GM12878 (cell line): ENCODE measurements at regions not wholly inside any gene's neighbourhood (a gene's known extent, or its start where the extent isn't known, plus 50 kb on each side); places are given as distances from the start of the nearest gene placed in this dataset.
"Not testable (repeated sequence)": the region's sequence is repeated elsewhere in the genome, so short reads cannot be mapped to it uniquely, and the experiment has no call there.

ENCODE experiments used
- ATAC-seq: fragments of 200-7000 bp; cut with Tn5 transposase; 3 replicates; pipeline ENCODE4 v1.9.1; 2020; ENCODE audit warnings: mild to moderate bottlenecking, moderate library complexity
- BruUV-seq: library from RNA; stranded (reverse); fragments of 400-500 nt; replicated peaks from 2 replicates; lab custom pipeline; 2021; lab: Mats Ljungman, UMichigan
- CTCF ChIA-PET: fragments of 300-600 bp; sonication (Branson Sonifier 250); formaldehyde crosslinking; extraction: SDS; loops from one replicate; lab custom pipeline; 2021; ENCODE audit warnings: inconsistent platforms; lab: Yijun Ruan, JAX
- POLR2A ChIA-PET: fragments of 350-600 bp; formaldehyde crosslinking; extraction: SDS; loops from one replicate; lab custom pipeline; 2021; ENCODE audit warnings: inconsistent platforms; lab: Charles Lee
- RAD21 ChIA-PET: fragments of 300-600 bp; sonication (Branson Sonifier 250); formaldehyde crosslinking; loops from one replicate; lab custom pipeline; 2023; ENCODE audit warnings: antibody characterized with exemption; ENCODE audit not compliant: unreplicated experiment; lab: Charles Lee
- SMC1A ChIA-PET: fragments of 300-600 bp; sonication (Branson Sonifier 250); formaldehyde crosslinking; loops from one replicate; lab custom pipeline; 2023; ENCODE audit not compliant: unreplicated experiment, uncharacterized antibody; lab: Charles Lee
- DNase-seq: peaks from one replicate; pipeline ENCODE4 v3.0.0-alpha.2; 2011; ENCODE audit warnings: low read depth, low spot score
- FAIRE-seq: peaks from 3 replicates; lab custom pipeline; 2011; peaks lifted over from hg19 to GRCh38; lab: Jason Lieb, UNC
- H2AFZ ChIP-seq: 2 replicates; pipeline ENCODE4 v1.6.0; 2011; ENCODE audit warnings: low read depth, low read length, control low read depth; ENCODE audit not compliant: control insufficient read depth
- H3K27ac ChIP-seq: 2 replicates; pipeline ENCODE4 v1.5.1; 2011; ENCODE audit warnings: control low read depth; ENCODE audit not compliant: control insufficient read depth, insufficient read depth
- H3K27me3 ChIP-seq, 2 experiments: replicated peaks in 1 of 2; 2 replicates each; pipeline versions ENCODE4 v1.6.0 to v1.6.1; 2011; ENCODE audit warnings: low read length in 1 of 2; ENCODE audit not compliant: control insufficient read depth in 2 of 2, insufficient read depth in 2 of 2
- H3K36me3 ChIP-seq, 2 experiments: 2 replicates each; pipeline ENCODE4 v1.5.1; 2011; ENCODE audit warnings: low read length in 1 of 2; ENCODE audit not compliant: control insufficient read depth in 2 of 2, insufficient read depth in 2 of 2
- H3K4me1 ChIP-seq: 2 replicates; pipeline ENCODE4 v1.6.1; 2011; ENCODE audit warnings: mild to moderate bottlenecking, low read length, moderate library complexity, mixed read lengths; ENCODE audit not compliant: control insufficient read depth, insufficient read depth
- H3K4me2 ChIP-seq: 2 replicates; pipeline ENCODE4 v1.6.0; 2011; ENCODE audit warnings: control low read depth; ENCODE audit not compliant: control insufficient read depth, insufficient read depth
- H3K4me3 ChIP-seq: fragments of 200-600 bp; sonication (generic); 2 replicates; pipeline ENCODE4 v1.5.1; 2016
- H3K79me2 ChIP-seq: 2 replicates; pipeline ENCODE4 v1.6.0; 2011; ENCODE audit warnings: low read length; ENCODE audit not compliant: control insufficient read depth, insufficient read depth
- H3K9ac ChIP-seq: 2 replicates; pipeline ENCODE4 v1.8.0; 2011; ENCODE audit warnings: low read length, control low read depth, mixed read lengths; ENCODE audit not compliant: control insufficient read depth, insufficient read depth
- H3K9me3 ChIP-seq: replicated peaks from 3 replicates; pipeline ENCODE4 v1.5.1; 2011; ENCODE audit warnings: mild to moderate bottlenecking, low read length; ENCODE audit not compliant: control insufficient read depth, insufficient read depth
- H4K20me1 ChIP-seq: 2 replicates; pipeline ENCODE4 v1.6.0; 2011; ENCODE audit not compliant: control insufficient read depth, insufficient read depth
- BRCA1 ChIP-seq: IDR thresholded peaks from 2 replicates; pipeline ENCODE4 v1.6.1; 2011; ENCODE audit warnings: low read depth, low read length, improper control_type of control experiment
- ZNF384 ChIP-seq: IDR thresholded peaks from 2 replicates; pipeline ENCODE4 v1.6.1; 2012; ENCODE audit warnings: low read depth, mild to moderate bottlenecking, low read length, improper control_type of control experiment, borderline replicate concordance
- WGBS: methylation state at CpG from one replicate; pipeline ENCODE4 v1.1.6; 2016; ENCODE audit warnings: low lambda C conversion rate; ENCODE audit not compliant: insufficient replicate concordance, insufficient coverage; ENCODE audit errors: missing lambda C conversion rate; 5-methylcytosine and 5-hydroxymethylcytosine counted together
- in situ Hi-C: fragments of 300-500 bp; cut with MboI; formaldehyde crosslinking; loops from 9 replicates; pipeline ENCODE4 v1.14.3; 2018; ENCODE audit warnings: mixed read lengths
- intact Hi-C: fragments of 100-400 bp; cut with micrococcal nuclease; formaldehyde crosslinking; loops from one replicate; pipeline ENCODE4 v1.14.2; 2022; ENCODE audit not compliant: unreplicated experiment

- Histone ChIP-seq H3K9ac (no peak overlapping the region), H2AFZ (no peak overlapping the region), H3K4me3 (no peak overlapping the region), H3K27ac (no peak overlapping the region), H3K27me3 (no peaks in the 10 kb centered on the region), H3K79me2 (no peaks in the 10 kb centered on the region), H3K36me3 (no peaks in the 10 kb centered on the region), H3K4me1 (no peaks in the 10 kb centered on the region), H3K4me2 (no peak overlapping the region), H4K20me1 (no peaks in the 10 kb centered on the region), H3K9me3 (no peaks in the 10 kb centered on the region)
- in situ Hi-C loops, result no loop called here
- TF ChIP-seq ZNF384 (no peak), BRCA1 (no peak)
- ChIA-PET POLR2A (no interaction called here), SMC1A (no interaction called here), RAD21 (no interaction called here), CTCF (interaction anchor here (0.6 kb wide), 1 partner anchor 111 kb away, joined by 3 read pairs; no protein-coding TSS in a partner anchor)
- ATAC-seq, result no peak
- no peak for FAIRE-seq
- DNase-seq, result no peak
- 51% methylated on average over 8 of the region's 8 CpGs for WGBS
- BruUV-seq, result no TSS peak
- intact Hi-C loops, result no loop called here
These were observed 445.5 kb upstream of the CDH10 start for GRCh38 chr5:25090275-25090674.

DNA sequence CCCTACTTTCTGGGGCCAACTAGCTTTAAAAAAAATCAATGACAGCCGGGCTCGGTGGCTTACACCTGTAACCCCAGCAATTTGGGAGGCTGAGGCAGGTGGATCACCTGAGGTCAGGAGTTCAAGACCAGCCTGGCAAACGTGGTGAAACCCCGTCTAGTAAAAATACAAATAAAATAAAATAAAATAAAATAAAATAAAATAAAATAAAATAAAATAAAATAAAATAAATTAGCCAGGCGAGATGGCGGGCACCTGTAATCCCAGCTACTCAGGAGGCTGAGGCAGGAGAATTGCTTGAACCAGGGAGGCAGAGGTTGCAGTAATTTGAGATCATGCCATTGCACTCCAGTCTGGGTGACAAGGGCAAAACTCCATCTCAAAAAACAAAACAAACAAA lies 443.9 kb upstream of the CDH10 start:
- H3K9me3 ChIP-seq, RAD21 ChIA-PET, POLR2A ChIA-PET, FAIRE-seq, SMC1A ChIA-PET, BruUV-seq, H3K27ac ChIP-seq, H3K36me3 ChIP-seq, H3K4me2 ChIP-seq, CTCF ChIA-PET, ATAC-seq, H3K9ac ChIP-seq, H4K20me1 ChIP-seq, H3K79me2 ChIP-seq, H3K27me3 ChIP-seq, in situ Hi-C loops, H3K4me3 ChIP-seq, H2AFZ ChIP-seq, intact Hi-C loops, H3K4me1 ChIP-seq, DNase-seq: not testable (repeated sequence)
- WGBS, result 18% methylated on average over 6 of the region's 6 CpGs

GRCh38 chr5:25083261-25083660 lies 438.5 kb upstream of the CDH10 start:
- intact Hi-C loops, H3K9ac ChIP-seq, RAD21 ChIA-PET, BruUV-seq, H3K9me3 ChIP-seq, H3K79me2 ChIP-seq, H3K4me1 ChIP-seq, H3K27me3 ChIP-seq, FAIRE-seq, POLR2A ChIA-PET, SMC1A ChIA-PET, H3K4me2 ChIP-seq, CTCF ChIA-PET, DNase-seq, H3K4me3 ChIP-seq, ATAC-seq, H2AFZ ChIP-seq, in situ Hi-C loops, H4K20me1 ChIP-seq, H3K36me3 ChIP-seq, H3K27ac ChIP-seq: not testable (repeated sequence)
- WGBS, result 83% methylated on average over 10 of the region's 27 CpGs
